Non-pigmented ciliary epithelial cell (primary cell): ENCODE measurements at regions not wholly inside any gene's neighbourhood (a gene's known extent, or its start where the extent isn't known, plus 50 kb on each side); places are given as distances from the start of the nearest gene placed in this dataset.

Experiments
- DNase-seq: peaks from one replicate; pipeline ENCODE4 v3.0.0-alpha.2; 2010; ENCODE audit warnings: low read depth

DNA sequence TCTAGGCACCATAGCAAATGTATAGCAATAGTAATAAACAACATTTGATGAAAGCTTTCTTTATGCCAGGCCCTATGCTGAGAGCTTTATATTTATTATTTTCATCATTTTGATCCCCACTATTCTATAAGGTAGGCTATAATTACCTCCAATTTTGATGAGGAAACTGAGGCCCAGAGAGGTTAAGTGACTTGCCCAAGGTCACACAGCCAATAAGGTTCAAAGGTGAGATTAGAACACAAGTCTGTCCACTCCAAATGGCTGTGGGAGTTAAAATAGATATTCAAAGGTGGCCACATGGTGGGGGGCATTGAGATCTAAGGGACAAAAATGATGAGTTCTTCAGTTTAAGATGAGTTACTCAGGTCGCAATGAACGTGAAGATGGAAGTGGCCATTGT lies 269.9 kb downstream of the BMP7 start:
- no peak for DNase-seq

DNA sequence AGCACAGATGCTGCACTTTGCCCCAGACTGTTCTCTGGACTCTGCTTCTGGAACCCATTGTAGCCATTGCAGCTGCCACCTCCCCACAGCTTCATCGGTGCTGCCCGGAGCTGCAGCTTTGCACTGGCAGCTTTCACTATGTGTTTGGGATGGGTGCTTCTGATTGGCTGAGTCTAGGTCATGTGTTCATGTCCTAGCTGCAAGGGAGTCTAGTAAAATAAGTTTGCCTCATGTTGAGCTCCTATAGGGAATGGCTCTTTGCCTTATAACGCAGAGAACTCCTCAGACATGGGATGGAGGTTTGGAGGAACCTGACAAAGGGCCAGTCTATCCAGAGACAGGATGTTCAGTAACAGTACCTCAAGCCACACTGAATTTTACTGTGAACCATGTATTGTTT lies 268.0 kb downstream of the BMP7 start:
- no peak for DNase-seq

GRCh38 chr20:57000441-57000968 lies 265.9 kb downstream of the BMP7 start:
- DNase-seq = no peak

GRCh38 chr20:57001126-57001767 lies 265.2 kb downstream of the BMP7 start:
- no peak for DNase-seq

DNA sequence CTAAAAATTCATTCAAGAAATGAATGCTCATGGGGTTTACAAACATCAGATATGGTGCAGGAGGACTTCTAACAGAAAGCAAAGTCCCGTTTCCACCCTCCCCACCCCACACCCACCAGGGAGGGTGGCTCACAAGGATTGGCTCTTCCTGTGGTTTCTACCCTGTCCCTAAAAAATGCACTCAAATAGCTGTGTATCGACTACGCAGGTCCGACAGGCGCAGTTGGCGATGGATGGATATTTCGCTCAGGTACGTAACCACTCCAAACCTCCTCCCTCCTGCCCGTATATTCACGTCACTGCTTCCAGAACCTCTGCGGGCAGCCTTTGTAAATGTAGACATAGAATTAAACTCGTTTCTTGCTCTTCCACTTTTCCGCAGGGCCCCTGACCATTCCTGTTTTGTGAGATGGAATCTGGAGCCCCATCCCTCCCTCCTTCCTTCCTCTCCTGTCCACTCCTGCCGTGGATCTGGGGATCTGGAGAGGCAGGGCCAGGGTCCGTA lies 264.3 kb downstream of the BMP7 start:
- DNase-seq = no peak

GRCh38 chr20:57003012-57003411 lies 263.4 kb downstream of the BMP7 start:
- DNase-seq = no peak

GRCh38 chr20:57004416-57004815 lies 262.0 kb downstream of the BMP7 start:
- no peak for DNase-seq

- no peak for DNase-seq
These were observed 261.2 kb downstream of the BMP7 start for GRCh38 chr20:57004951-57005933.

DNA sequence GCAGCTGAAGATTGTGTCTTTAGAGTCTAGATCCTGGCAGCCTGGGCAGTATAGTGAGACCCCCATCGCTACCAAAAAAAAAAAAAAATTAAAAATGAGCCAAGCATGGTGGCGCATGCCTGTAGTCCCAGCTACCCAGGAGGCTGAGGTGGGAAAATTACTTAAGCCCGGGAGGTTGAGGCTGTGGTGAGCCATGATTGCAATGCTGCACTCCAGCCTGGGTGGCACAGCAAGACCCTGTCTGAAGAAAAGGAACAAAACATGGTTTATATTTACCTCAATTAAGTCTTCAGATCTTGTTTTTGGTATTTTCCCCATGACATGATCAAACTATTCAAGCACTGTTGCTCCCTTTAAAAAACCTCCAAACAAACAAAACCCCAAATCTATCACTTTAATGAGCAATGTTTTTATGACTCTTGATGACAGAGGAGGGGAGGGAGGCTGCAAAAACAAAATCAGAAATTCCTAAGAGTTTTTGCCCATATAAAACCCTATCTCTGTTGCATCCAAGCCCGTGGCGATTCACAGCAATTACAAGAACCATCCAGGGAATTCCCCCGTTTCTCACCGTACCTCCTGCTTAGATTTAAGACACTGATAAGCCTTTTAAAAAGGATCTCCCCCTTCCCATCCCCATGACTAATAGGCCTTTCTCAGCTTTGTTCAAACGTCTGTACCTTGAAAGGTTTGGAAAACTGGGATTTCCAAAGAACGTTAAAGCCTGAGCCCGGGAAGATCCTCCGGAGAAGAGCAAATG lies 259.9 kb downstream of the BMP7 start:
- DNase-seq = no peak

GRCh38 chr20:57007171-57007540 lies 259.3 kb downstream of the BMP7 start:
- DNase-seq = no peak

DNA sequence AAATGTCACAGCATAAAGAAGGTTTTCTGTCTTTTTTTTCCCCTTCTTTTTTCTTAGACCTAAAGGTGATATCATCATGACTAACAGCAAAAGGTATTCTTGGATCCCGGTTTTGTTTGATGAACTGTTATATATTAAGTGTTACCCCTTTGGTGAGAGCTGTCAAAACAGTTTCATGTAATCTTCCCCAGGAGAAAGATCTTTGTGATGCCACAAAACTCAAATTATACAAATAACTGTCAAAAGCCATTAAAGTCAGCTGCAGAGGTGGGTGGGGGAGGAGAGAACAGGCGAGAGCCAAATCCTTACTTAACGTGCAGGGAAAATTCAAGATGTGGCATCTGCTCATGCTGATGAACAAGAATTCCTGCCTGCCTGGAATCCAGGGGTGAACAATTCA lies 258.2 kb downstream of the BMP7 start:
- DNase-seq = no peak

DNA sequence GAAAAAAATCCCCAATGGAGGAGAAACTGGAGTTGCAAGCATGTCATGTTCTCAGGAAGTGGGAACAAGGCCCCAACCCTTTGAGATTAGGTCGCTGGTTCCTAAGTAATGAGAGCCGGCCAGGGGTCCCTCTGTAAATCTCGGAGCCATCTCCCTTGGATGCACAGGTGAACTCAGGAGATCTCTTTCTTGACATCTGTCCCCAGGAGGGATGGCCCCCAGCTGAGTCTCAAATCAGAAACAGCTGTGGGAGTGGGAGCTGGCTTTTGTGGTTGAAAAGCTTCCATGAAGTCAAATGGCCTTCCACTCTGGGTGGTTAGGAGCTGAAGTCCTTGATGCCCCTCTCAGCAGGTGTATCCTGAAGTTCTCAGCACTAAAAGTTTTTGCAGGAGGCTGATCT lies 257.1 kb downstream of the BMP7 start:
- no peak for DNase-seq

- no peak for DNase-seq
These were observed 256.7 kb downstream of the BMP7 start for GRCh38 chr20:57009775-57010174.

- no peak for DNase-seq
These were observed 253.8 kb downstream of the BMP7 start for GRCh38 chr20:57012691-57013090.

GRCh38 chr20:57013217-57013616 lies 253.2 kb downstream of the BMP7 start:
- no peak for DNase-seq

- no peak for DNase-seq
These were observed 252.7 kb downstream of the BMP7 start for GRCh38 chr20:57013741-57014140.

DNA sequence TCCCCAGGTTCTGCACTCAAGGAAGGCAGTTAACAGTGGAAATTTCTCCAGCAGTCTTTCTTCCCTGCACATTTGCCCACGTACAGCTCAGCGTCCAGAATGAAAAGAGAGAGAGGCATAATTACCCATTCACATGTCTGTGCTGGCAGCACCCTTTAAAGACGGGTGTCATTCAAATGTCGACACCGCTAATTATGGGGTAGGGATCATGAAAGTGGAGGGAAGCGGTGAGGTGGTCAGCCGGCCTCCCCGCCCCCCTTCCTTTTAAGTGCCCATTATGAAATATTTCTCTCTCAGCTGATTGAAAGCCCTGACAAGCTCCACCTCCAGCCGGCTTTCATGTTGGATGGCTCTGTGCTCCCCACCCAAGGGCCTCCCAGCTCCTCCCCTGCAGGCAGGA lies 246.1 kb downstream of the BMP7 start:
- no peak for DNase-seq

GRCh38 chr20:57022306-57022705 lies 244.1 kb downstream of the BMP7 start:
- no peak for DNase-seq

GRCh38 chr20:57023007-57023406 lies 243.4 kb downstream of the BMP7 start:
- no peak for DNase-seq

DNA sequence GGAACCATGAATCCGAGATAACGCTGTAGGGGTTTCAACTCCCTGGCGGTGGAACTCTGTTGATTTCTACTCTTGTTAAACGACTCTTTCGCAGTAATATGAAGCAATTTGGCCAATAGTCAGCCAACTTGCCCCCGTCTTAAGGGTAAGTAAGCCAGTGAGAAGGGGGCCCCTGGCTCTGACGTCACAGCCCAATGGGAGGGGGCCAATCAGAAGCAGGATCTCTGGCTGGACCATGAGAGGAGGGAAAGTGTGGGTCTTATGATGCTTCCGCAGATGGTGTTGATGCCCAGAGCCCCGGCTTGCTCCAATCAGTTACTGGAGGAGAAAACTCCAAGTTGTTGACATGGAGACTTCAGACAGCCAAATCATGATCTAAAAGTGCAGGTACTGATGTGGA lies 242.4 kb downstream of the BMP7 start:
- DNase-seq = no peak

- no peak for DNase-seq
These were observed 241.6 kb downstream of the BMP7 start for GRCh38 chr20:57024849-57025248.

GRCh38 chr20:57025261-57025660 lies 241.2 kb downstream of the BMP7 start:
- no peak for DNase-seq
